Sigmoid colon (tissue), 6 donors: ENCODE measurements at regions not wholly inside any gene's neighbourhood (a gene's known extent, or its start where the extent isn't known, plus 50 kb on each side); places are given as distances from the start of the nearest gene placed in this dataset.

Experiments
- DNase-seq: peaks from one replicate; pipeline ENCODE4 v3.0.0-alpha.2; 2019
- H3K27ac ChIP-seq, 4 donors: fragments of 200-600 bp; sonication (generic); one replicate each; pipeline ENCODE4 v1.5.1; 2016 to 2019; ENCODE audit warnings: mild to moderate bottlenecking in 1 of 4
- H3K27me3 ChIP-seq, 3 donors: fragments of 200-600 bp; sonication (generic); one replicate each; pipeline ENCODE4 v1.5.1; 2019; ENCODE audit warnings: mild to moderate bottlenecking in 1 of 3
- H3K36me3 ChIP-seq, 4 donors: fragments of 200-600 bp; sonication (generic); one replicate each; pipeline ENCODE4 v1.5.1; 2016 to 2019
- H3K4me1 ChIP-seq, 4 donors: fragments of 200-600 bp; sonication (generic); one replicate each; pipeline ENCODE4 v1.5.1; 2017 to 2019
- H3K4me3 ChIP-seq, 4 donors: fragments of 200-600 bp; sonication (generic); one replicate each; pipeline ENCODE4 v1.5.1; 2017 to 2019; ENCODE audit warnings: mild to moderate bottlenecking in 2 of 4, moderate library complexity in 1 of 4
- H3K9me3 ChIP-seq, 4 donors: fragments of 200-600 bp in 3 of 4; sonication (generic) in 3 of 4; one replicate each; pipeline versions ENCODE4 v1.5.1 to v1.6.1; 2013 to 2019
- CTCF ChIP-seq, 4 experiments: fragments of 450-650 bp in 3 of 4; fragments of 200-600 bp in 1 of 4; IDR thresholded peaks; one replicate each; pipeline ENCODE4 v1.5.1; 2016 to 2019; ENCODE audit warnings: antibody characterized with exemption in 4 of 4, mild to moderate bottlenecking in 3 of 4, moderate library complexity in 2 of 4
- EP300 ChIP-seq, 4 donors: sonication (generic); formaldehyde crosslinking; IDR thresholded peaks; one replicate each; pipeline ENCODE4 v1.6.1; 2017; ENCODE audit warnings: antibody characterized with exemption in 4 of 4
- POLR2A ChIP-seq, 2 donors: fragments of 450-650 bp; IDR thresholded peaks; one replicate each; pipeline ENCODE4 v1.6.1; 2016; ENCODE audit warnings: antibody characterized with exemption in 2 of 2, mild to moderate bottlenecking in 2 of 2, moderate library complexity in 2 of 2
- POLR2AphosphoS5 ChIP-seq, 4 donors: sonication (generic); formaldehyde crosslinking; IDR thresholded peaks; one replicate each; pipeline ENCODE4 v1.6.1; 2017; ENCODE audit warnings: antibody characterized with exemption in 4 of 4
- WGBS, 2 donors: extraction: QIAGEN DNeasy Blood & Tissue Kit; methylation state at CpG; one replicate each; pipeline ENCODE4 v1.1.7; 2013; 5-methylcytosine and 5-hydroxymethylcytosine counted together
- intact Hi-C: fragments of 100-400 bp; cut with DNase I; formaldehyde crosslinking; loops from one replicate; pipeline ENCODE4 v1.15.1; 2023
- donor health status: healthy with polysubstance abuse.
- donor health status: healthy.

DNA sequence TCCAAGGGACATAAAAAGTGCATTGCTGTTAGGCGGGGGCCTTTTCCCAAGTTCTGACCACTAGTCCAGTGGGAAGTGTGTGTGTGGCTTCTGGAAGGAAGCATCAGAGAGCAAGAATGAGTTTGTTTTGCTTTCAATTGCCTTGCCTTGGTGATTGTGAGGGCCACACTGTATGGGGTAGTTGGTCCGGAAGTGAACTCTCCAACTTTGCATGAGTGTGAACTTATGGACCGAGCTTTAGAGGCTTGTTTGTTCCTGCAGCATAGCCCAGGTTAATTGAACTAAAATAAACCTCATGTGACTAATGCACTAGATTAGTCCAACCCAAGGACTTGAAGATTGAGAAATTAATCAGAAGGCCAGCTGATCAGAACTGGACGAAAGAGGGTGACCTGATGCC, 171.7 kb downstream of the NR2F2 start:
- intact Hi-C loops = no loop called here
- H3K9me3 ChIP-seq = no peaks in the 10 kb centered on the region
- H3K4me3 ChIP-seq = no peak overlapping the region
- 82 to 87% methylated on average over 4 of the region's 4 CpGs for WGBS, 2 donors
- no peak for DNase-seq
- H3K27ac ChIP-seq = no peak overlapping the region
- TF ChIP-seq POLR2A (IDR thresholded peaks at IDR 0.05) = no peak
- no peak for TF ChIP-seq POLR2AphosphoS5 (IDR thresholded peaks at IDR 0.05)
- no peak for TF ChIP-seq EP300 (IDR thresholded peaks at IDR 0.05)
- TF ChIP-seq CTCF (IDR thresholded peaks at IDR 0.05) = no peak
- H3K4me1 ChIP-seq = no peaks in the 10 kb centered on the region
- no peaks in the 10 kb centered on the region for H3K27me3 ChIP-seq
- no peaks in the 10 kb centered on the region for H3K36me3 ChIP-seq

GRCh38 chr15:96503276-96503675, 172.8 kb downstream of the NR2F2 start:
- no peaks in the 10 kb centered on the region for H3K27me3 ChIP-seq
- H3K27ac ChIP-seq = no peak overlapping the region
- intact Hi-C loops = no loop called here
- WGBS, 2 donors = 57 to 75% methylated on average over 7 of the region's 7 CpGs
- H3K36me3 ChIP-seq = no peaks in the 10 kb centered on the region
- H3K4me3 ChIP-seq = no peak overlapping the region
- DNase-seq = no peak
- H3K4me1 ChIP-seq = no peaks in the 10 kb centered on the region
- TF ChIP-seq POLR2AphosphoS5 (IDR thresholded peaks at IDR 0.05) (no peak), CTCF (IDR thresholded peaks at IDR 0.05) (no peak), POLR2A (IDR thresholded peaks at IDR 0.05) (no peak), EP300 (IDR thresholded peaks at IDR 0.05) (no peak)
- no peaks in the 10 kb centered on the region for H3K9me3 ChIP-seq

- 67 to 79% methylated on average over 4 of the region's 4 CpGs for WGBS, 2 donors
- Histone ChIP-seq H3K9me3 (no peaks in the 10 kb centered on the region), H3K4me3 (no peak overlapping the region), H3K36me3 (no peaks in the 10 kb centered on the region), H3K27me3 (no peaks in the 10 kb centered on the region), H3K27ac (no peak overlapping the region), H3K4me1 (no peaks in the 10 kb centered on the region)
- DNase-seq = no peak
- intact Hi-C loops = no loop called here
- TF ChIP-seq EP300 (IDR thresholded peaks at IDR 0.05) (no peak), POLR2A (IDR thresholded peaks at IDR 0.05) (no peak), POLR2AphosphoS5 (IDR thresholded peaks at IDR 0.05) (no peak), CTCF (IDR thresholded peaks at IDR 0.05) (no peak)
Observed at GRCh38 chr15:96504371-96504770, 173.9 kb downstream of the NR2F2 start.

DNA sequence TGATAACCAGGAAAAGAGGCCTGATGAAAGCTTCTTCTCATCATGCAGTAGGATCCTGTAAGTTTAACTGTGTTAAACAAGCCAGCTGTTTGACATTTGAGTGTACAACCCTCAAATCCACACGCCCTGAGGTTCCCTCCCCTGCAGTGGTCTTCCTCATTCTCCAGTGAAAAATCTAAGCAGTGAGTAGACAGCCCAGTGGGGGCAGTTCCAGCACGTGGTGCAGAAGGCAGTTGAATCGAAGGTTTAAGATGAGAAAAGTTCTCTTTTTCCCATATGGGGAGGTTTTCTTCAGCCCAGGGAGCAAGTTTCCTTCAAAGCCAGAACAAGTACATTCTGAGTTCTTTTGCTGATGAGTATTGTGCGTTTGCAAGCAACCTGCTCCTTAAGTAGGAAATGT, 174.5 kb downstream of the NR2F2 start:
- intact Hi-C loops = no loop called here
- no peak for DNase-seq
- H3K27me3 ChIP-seq = no peaks in the 10 kb centered on the region
- 46 to 61% methylated on average over 4 of the region's 4 CpGs for WGBS, 2 donors
- H3K9me3 ChIP-seq = no peaks in the 10 kb centered on the region
- H3K4me3 ChIP-seq = no peak overlapping the region
- H3K27ac ChIP-seq = no peak overlapping the region
- no peaks in the 10 kb centered on the region for H3K36me3 ChIP-seq
- no peak for TF ChIP-seq POLR2AphosphoS5 (IDR thresholded peaks at IDR 0.05)
- TF ChIP-seq EP300 (IDR thresholded peaks at IDR 0.05) = no peak
- no peak for TF ChIP-seq CTCF (IDR thresholded peaks at IDR 0.05)
- no peak for TF ChIP-seq POLR2A (IDR thresholded peaks at IDR 0.05)
- no peaks in the 10 kb centered on the region for H3K4me1 ChIP-seq

DNA sequence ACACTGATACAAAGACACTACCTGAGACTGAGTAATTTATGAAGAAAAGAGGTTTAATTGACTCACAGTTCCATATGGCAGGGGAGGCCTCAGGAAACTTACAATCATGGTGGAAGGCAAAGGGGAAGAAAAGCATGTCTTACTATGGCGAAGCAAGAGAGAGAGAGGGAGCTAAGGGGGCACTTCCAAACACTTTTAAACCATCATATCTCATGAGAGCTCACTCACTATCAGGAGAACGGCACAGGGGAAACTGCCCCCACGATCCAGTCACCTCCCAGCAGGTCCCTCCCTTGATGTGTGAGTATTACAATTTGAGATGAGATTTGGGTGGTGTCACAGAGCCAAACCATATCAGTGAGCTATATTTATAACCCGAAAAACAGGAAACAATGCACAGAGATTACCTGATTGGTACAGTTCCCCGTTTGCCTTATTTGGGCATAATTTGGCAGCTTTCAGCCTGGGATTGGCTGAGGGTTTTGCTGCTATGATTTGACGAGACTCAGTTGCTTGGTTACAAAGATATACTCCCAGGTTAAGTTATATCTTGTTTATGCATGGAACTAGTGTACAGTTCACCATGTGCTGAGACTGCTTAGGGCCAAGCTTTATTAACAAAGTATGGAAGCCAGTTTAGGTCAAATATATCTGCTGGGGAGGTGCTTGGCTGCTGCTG, 184.2 kb downstream of the NR2F2 start:
- no peak for DNase-seq
- no peaks in the 10 kb centered on the region for H3K27me3 ChIP-seq
- no peak overlapping the region for H3K27ac ChIP-seq
- H3K36me3 ChIP-seq = no peaks in the 10 kb centered on the region
- H3K9me3 ChIP-seq = peaks cover 0 to 2% (median 0%) of the 10 kb centered on the region in 4 donors
- H3K4me1 ChIP-seq = no peaks in the 10 kb centered on the region
- no peak for TF ChIP-seq CTCF (IDR thresholded peaks at IDR 0.05)
- TF ChIP-seq POLR2AphosphoS5 (IDR thresholded peaks at IDR 0.05) = no peak
- no peak for TF ChIP-seq POLR2A (IDR thresholded peaks at IDR 0.05)
- no peak for TF ChIP-seq EP300 (IDR thresholded peaks at IDR 0.05)
- no peak overlapping the region for H3K4me3 ChIP-seq
- WGBS, 2 donors = 42 to 73% methylated on average over 6 of the region's 6 CpGs
- intact Hi-C loops = no loop called here
